Ovary (tissue), 3 donors: ENCODE measurements at regions not wholly inside any gene's neighbourhood (a gene's known extent, or its start where the extent isn't known, plus 50 kb on each side); places are given as distances from the start of the nearest gene placed in this dataset.

Source experiments
- EP300 ChIP-seq: sonication (generic); formaldehyde crosslinking; IDR thresholded peaks from one replicate; pipeline ENCODE4 v1.6.1; 2017; ENCODE audit warnings: antibody characterized with exemption
- POLR2A ChIP-seq: fragments of 450-650 bp; IDR thresholded peaks from one replicate; pipeline ENCODE4 v1.6.1; 2017; ENCODE audit warnings: antibody characterized with exemption, mild to moderate bottlenecking, moderate library complexity
- TF ChIP-seq, protein P1 (sequence below), 3 donors: fragments of 450-650 bp in 2 of 3; fragments of 200-600 bp in 1 of 3; IDR thresholded peaks; one replicate each; pipeline versions ENCODE4 v1.5.1 to v1.8.0; 2016 to 2022; ENCODE audit warnings: antibody characterized with exemption in 3 of 3, mild to moderate bottlenecking in 1 of 3
- donor health status: DM: no; HTN: no; CAD: no.

DNA sequence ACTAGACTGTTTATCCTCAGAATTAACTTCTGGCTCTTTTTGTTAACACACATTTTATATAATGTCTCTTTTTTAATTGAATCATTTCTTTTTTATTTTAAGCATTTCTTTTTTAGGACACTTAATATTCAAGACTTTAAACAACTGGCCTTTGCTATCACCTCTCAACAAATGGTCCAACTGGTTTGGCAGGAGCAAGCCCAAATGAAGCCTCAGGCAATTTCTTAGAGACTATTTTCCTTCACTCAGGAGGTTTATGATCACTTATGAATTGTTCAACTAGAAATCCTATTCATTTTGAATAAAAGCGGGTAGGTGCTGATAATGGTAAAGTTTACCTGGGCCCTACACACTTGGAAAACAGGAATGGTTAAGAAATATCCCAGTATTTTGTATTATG, 705.6 kb upstream of the GBE1 start:
- TF ChIP-seq EP300, result no peak
- TF ChIP-seq, protein P1, sequence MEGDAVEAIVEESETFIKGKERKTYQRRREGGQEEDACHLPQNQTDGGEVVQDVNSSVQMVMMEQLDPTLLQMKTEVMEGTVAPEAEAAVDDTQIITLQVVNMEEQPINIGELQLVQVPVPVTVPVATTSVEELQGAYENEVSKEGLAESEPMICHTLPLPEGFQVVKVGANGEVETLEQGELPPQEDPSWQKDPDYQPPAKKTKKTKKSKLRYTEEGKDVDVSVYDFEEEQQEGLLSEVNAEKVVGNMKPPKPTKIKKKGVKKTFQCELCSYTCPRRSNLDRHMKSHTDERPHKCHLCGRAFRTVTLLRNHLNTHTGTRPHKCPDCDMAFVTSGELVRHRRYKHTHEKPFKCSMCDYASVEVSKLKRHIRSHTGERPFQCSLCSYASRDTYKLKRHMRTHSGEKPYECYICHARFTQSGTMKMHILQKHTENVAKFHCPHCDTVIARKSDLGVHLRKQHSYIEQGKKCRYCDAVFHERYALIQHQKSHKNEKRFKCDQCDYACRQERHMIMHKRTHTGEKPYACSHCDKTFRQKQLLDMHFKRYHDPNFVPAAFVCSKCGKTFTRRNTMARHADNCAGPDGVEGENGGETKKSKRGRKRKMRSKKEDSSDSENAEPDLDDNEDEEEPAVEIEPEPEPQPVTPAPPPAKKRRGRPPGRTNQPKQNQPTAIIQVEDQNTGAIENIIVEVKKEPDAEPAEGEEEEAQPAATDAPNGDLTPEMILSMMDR (IDR thresholded peaks at IDR 0.05), result no peak
- TF ChIP-seq POLR2A, result no peak
